ENCODE measurements at regions not wholly inside any gene's neighbourhood (a gene's known extent, or its start where the extent isn't known, plus 50 kb on each side); places are given as distances from the start of the nearest gene placed in this dataset.
A peak's percentile ranks its signal among the peaks of the same experiment; 100 is the strongest.

DNA sequence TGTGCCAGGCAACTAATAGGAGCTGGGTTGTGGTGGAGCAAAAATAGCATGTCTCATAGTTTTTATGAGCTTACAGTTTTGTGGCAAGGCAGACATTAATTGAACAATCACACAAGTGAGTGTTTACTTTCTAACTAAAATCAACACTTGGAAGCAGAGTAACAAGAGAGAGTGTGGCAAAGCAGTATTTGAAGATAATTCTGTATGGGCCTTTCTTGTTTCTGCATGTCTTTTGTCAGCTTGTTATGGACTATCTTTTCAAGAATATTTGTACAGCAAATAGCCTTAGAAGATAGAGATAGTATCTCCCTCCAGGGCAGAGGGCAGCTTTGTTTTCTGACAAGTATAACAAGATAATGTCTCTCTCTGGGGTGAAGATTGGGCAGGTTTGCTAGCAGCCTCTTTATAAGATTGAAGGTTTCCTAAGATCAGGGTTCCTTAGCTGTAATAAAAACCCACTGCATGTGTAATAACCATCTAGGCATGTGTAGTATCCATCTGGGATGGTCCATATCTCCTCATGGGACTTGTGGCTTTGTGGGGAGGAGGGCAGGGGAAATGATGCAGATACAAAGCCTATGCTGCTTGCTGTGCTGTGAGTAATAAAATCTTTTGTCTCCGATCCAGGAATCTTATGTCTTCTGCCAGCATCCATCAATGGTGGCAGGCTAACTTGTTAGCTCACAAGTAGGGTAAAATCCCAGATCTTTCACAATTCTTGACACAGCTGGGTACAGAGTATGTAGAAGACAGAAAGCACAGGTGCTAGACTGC lies 479.9 kb downstream of the KDM4C start:
- Mint-ChIP-seq H3K9me3 (ENCODE audit: unreplicated experiment) (no peaks in the 10 kb centered on the region), H3K4me3 (ENCODE audit: unreplicated experiment) (no peak overlapping the region), H3K27me3 (ENCODE audit: low read depth, unreplicated experiment) (no peaks in the 10 kb centered on the region), H3K36me3 (ENCODE audit: low read depth, unreplicated experiment) (no peaks in the 10 kb centered on the region), H3K4me1 (ENCODE audit: low read depth, unreplicated experiment) (no peaks in the 10 kb centered on the region), H3K27ac (ENCODE audit: unreplicated experiment) (no peak overlapping the region)
- H3K79me2 ChIP-seq (ENCODE audit: insufficient read depth, low read length): no peaks in the 10 kb centered on the region
- H3K27ac ChIP-seq (ENCODE audit: low read depth, low read length): no peak overlapping the region
- no peak for TF ChIP-seq EZH2 (IDR thresholded peaks at IDR 0.05; ENCODE audit: insufficient read depth, low read length)
- TF ChIP-seq, protein P1, sequence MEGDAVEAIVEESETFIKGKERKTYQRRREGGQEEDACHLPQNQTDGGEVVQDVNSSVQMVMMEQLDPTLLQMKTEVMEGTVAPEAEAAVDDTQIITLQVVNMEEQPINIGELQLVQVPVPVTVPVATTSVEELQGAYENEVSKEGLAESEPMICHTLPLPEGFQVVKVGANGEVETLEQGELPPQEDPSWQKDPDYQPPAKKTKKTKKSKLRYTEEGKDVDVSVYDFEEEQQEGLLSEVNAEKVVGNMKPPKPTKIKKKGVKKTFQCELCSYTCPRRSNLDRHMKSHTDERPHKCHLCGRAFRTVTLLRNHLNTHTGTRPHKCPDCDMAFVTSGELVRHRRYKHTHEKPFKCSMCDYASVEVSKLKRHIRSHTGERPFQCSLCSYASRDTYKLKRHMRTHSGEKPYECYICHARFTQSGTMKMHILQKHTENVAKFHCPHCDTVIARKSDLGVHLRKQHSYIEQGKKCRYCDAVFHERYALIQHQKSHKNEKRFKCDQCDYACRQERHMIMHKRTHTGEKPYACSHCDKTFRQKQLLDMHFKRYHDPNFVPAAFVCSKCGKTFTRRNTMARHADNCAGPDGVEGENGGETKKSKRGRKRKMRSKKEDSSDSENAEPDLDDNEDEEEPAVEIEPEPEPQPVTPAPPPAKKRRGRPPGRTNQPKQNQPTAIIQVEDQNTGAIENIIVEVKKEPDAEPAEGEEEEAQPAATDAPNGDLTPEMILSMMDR (IDR thresholded peaks at IDR 0.05; ENCODE audit: insufficient read depth, low read depth, low read length): no peak
- DNase-seq (ENCODE audit: low read depth): peak; percentile 75
- H2AFZ ChIP-seq (ENCODE audit: low read depth, low read length): no peak overlapping the region
- no peaks in the 10 kb centered on the region for H3K27me3 ChIP-seq (ENCODE audit: insufficient read depth, low read length)
- no peak overlapping the region for H3K9ac ChIP-seq (ENCODE audit: low read length)
- no peaks in the 10 kb centered on the region for H4K20me1 ChIP-seq (ENCODE audit: insufficient read depth, low read length)
- H3K4me3 ChIP-seq (ENCODE audit: insufficient read depth, low read depth, low read length): no peak overlapping the region
- H3K9me3 ChIP-seq (ENCODE audit: insufficient read depth, low read depth, low read length): no peaks in the 10 kb centered on the region
- H3K4me1 ChIP-seq (ENCODE audit: insufficient read depth, low read length): no peaks in the 10 kb centered on the region
- H3K36me3 ChIP-seq (ENCODE audit: insufficient read depth, low read length): no peaks in the 10 kb centered on the region
- H3K4me2 ChIP-seq (ENCODE audit: low read length): no peak overlapping the region
- no peak for FAIRE-seq

DNA sequence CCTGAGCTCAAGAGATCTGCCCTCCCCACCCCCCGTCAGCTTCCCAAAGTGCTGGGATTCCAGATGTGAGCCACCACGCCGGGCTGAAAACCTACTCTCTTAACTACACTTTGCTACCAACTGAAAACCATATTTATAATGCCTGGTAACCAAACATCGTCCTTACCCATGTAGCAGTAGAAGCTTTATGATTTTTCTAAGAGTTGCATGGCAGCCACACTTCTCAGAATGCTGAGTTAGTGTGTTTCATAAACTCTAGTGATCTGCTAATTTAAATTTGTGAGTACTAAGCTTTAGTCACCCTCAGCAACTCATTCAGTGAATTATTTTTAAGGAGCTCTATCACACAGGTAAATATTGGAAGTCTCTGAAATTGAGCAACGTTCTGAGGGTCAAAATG lies 478.4 kb downstream of the KDM4C start:
- no peak overlapping the region for H3K4me2 ChIP-seq (ENCODE audit: low read length)
- H4K20me1 ChIP-seq (ENCODE audit: insufficient read depth, low read length): no peaks in the 10 kb centered on the region
- no peak overlapping the region for H3K4me3 Mint-ChIP-seq (ENCODE audit: unreplicated experiment)
- H3K4me3 ChIP-seq (ENCODE audit: insufficient read depth, low read depth, low read length): no peak overlapping the region
- no peaks in the 10 kb centered on the region for H3K79me2 ChIP-seq (ENCODE audit: insufficient read depth, low read length)
- no peaks in the 10 kb centered on the region for H3K27me3 Mint-ChIP-seq (ENCODE audit: low read depth, unreplicated experiment)
- no peak for TF ChIP-seq EZH2 (IDR thresholded peaks at IDR 0.05; ENCODE audit: insufficient read depth, low read length)
- TF ChIP-seq, protein P1 (IDR thresholded peaks at IDR 0.05; ENCODE audit: insufficient read depth, low read depth, low read length): no peak
- H3K27ac Mint-ChIP-seq (ENCODE audit: unreplicated experiment): no peak overlapping the region
- no peaks in the 10 kb centered on the region for H3K36me3 Mint-ChIP-seq (ENCODE audit: low read depth, unreplicated experiment)
- H3K4me1 ChIP-seq (ENCODE audit: insufficient read depth, low read length): no peaks in the 10 kb centered on the region
- FAIRE-seq (no peak), DNase-seq (ENCODE audit: low read depth) (no peak)
- H3K9ac ChIP-seq (ENCODE audit: low read length): no peak overlapping the region
- H3K9me3 Mint-ChIP-seq (ENCODE audit: unreplicated experiment): no peaks in the 10 kb centered on the region
- no peaks in the 10 kb centered on the region for H3K9me3 ChIP-seq (ENCODE audit: insufficient read depth, low read depth, low read length)
- H3K27me3 ChIP-seq (ENCODE audit: insufficient read depth, low read length): no peaks in the 10 kb centered on the region
- H3K36me3 ChIP-seq (ENCODE audit: insufficient read depth, low read length): no peaks in the 10 kb centered on the region
- no peaks in the 10 kb centered on the region for H3K4me1 Mint-ChIP-seq (ENCODE audit: low read depth, unreplicated experiment)
- no peak overlapping the region for H3K27ac ChIP-seq (ENCODE audit: low read depth, low read length)
- no peak overlapping the region for H2AFZ ChIP-seq (ENCODE audit: low read depth, low read length)

DNA sequence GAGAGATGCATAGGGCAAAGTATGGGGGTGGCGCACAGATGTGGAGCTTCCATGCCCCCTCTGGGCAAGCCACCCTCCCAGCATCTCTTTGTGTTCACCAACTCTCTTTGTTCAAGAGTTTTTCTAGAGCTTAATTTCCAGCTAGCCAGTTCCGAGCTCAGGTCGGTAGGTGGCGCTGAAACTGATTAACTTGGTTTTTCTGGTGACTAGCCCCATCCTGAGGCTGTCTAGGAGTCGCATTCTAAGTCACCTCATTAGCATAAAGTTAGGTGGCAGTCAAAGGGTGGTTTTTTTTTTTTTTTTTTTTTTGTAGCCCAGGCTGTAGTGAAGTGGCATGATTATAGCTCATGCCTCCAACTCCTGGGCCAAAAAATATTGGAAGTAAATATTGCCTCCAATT lies 476.4 kb downstream of the KDM4C start:
- no peaks in the 10 kb centered on the region for H3K4me1 ChIP-seq (ENCODE audit: insufficient read depth, low read length)
- no peak overlapping the region for H3K4me3 ChIP-seq (ENCODE audit: insufficient read depth, low read depth, low read length)
- no peak overlapping the region for H3K4me2 ChIP-seq (ENCODE audit: low read length)
- no peaks in the 10 kb centered on the region for H3K9me3 Mint-ChIP-seq (ENCODE audit: unreplicated experiment)
- H3K9me3 ChIP-seq (ENCODE audit: insufficient read depth, low read depth, low read length): no peaks in the 10 kb centered on the region
- no peaks in the 10 kb centered on the region for H3K79me2 ChIP-seq (ENCODE audit: insufficient read depth, low read length)
- peaks cover 2% of the 10 kb centered on the region for H3K27me3 Mint-ChIP-seq (ENCODE audit: low read depth, unreplicated experiment)
- no peak overlapping the region for H3K9ac ChIP-seq (ENCODE audit: low read length)
- no peak overlapping the region for H3K27ac Mint-ChIP-seq (ENCODE audit: unreplicated experiment)
- H3K36me3 Mint-ChIP-seq (ENCODE audit: low read depth, unreplicated experiment): no peaks in the 10 kb centered on the region
- H3K36me3 ChIP-seq (ENCODE audit: insufficient read depth, low read length): no peaks in the 10 kb centered on the region
- H3K27me3 ChIP-seq (ENCODE audit: insufficient read depth, low read length): no peaks in the 10 kb centered on the region
- DNase-seq (ENCODE audit: low read depth) (no peak), FAIRE-seq (no peak)
- no peaks in the 10 kb centered on the region for H3K4me1 Mint-ChIP-seq (ENCODE audit: low read depth, unreplicated experiment)
- no peaks in the 10 kb centered on the region for H4K20me1 ChIP-seq (ENCODE audit: insufficient read depth, low read length)
- no peak overlapping the region for H3K4me3 Mint-ChIP-seq (ENCODE audit: unreplicated experiment)
- H3K27ac ChIP-seq (ENCODE audit: low read depth, low read length): no peak overlapping the region
- TF ChIP-seq, protein P1 (IDR thresholded peaks at IDR 0.05; ENCODE audit: insufficient read depth, low read depth, low read length): peak; percentile 34
- no peak for TF ChIP-seq EZH2 (IDR thresholded peaks at IDR 0.05; ENCODE audit: insufficient read depth, low read length)
- H2AFZ ChIP-seq (ENCODE audit: low read depth, low read length): no peak overlapping the region

Measured in astrocyte (in vitro differentiated cells and primary cell).